SK-N-SH (cell line): ENCODE measurements at regions not wholly inside any gene's neighbourhood (a gene's known extent, or its start where the extent isn't known, plus 50 kb on each side); places are given as distances from the start of the nearest gene placed in this dataset.

Experiments
- CTCF ChIA-PET: fragments of 300-600, 350-600 bp; formaldehyde crosslinking; extraction: SDS; loops from one replicate; lab custom pipeline; 2021; lab: Yijun Ruan, JAX
- POLR2A ChIA-PET: fragments of 350-600 bp; sonication (Branson Sonifier 250); formaldehyde crosslinking; extraction: SDS; loops from one replicate; lab custom pipeline; 2020; ENCODE audit warnings: antibody characterized with exemption, inconsistent platforms; lab: Yijun Ruan, JAX
- DNase-seq: peaks from one replicate; pipeline ENCODE4 v3.0.0; 2012
- H2AFZ ChIP-seq: fragments of 200-600 bp; sonication (generic); 2 replicates; pipeline ENCODE4 v1.8.1; 2016; ENCODE audit warnings: antibody characterized with exemption, mild to moderate bottlenecking, low read depth
- H3F3A ChIP-seq: fragments of 200-600 bp; sonication (generic); replicated peaks from 2 replicates; pipeline ENCODE3; 2016; ENCODE audit warnings: antibody characterized with exemption, mild to moderate bottlenecking; ENCODE audit not compliant: insufficient read depth
- H3K27ac ChIP-seq, 2 experiments: fragments of 200-500 bp in 1 of 2; fragments of 200-600 bp in 1 of 2; sonication (Bioruptor generic) in 1 of 2; sonication (generic), shearing (Covaris generic) in 1 of 2; 2 replicates each; pipeline versions ENCODE4 v1.5.1 to v1.6.1; 2014 to 2016; ENCODE audit warnings: low read depth in 2 of 2, inconsistent platforms in 1 of 2, low read length in 1 of 2, mild to moderate bottlenecking in 1 of 2, mixed read lengths in 1 of 2
- H3K27me3 ChIP-seq: fragments of 200-600 bp; sonication (generic), shearing (Covaris generic); 2 replicates; pipeline ENCODE4 v1.6.1; 2016; ENCODE audit warnings: mixed run types; ENCODE audit not compliant: insufficient read depth
- H3K36me3 ChIP-seq, 2 experiments: fragments of 200-500 bp in 1 of 2; fragments of 200-600 bp in 1 of 2; sonication (Bioruptor generic) in 1 of 2; sonication (generic) in 1 of 2; replicated peaks in 1 of 2; 2 replicates each; pipeline versions ENCODE3 to v1.5.1; 2014 to 2016; ENCODE audit warnings: low read length in 1 of 2, mild to moderate bottlenecking in 1 of 2; ENCODE audit not compliant: insufficient read depth in 2 of 2, control insufficient read depth in 1 of 2
- H3K4me1 ChIP-seq, 2 experiments: fragments of 200-500 bp in 1 of 2; fragments of 200-600 bp in 1 of 2; sonication (Bioruptor generic) in 1 of 2; sonication (generic), shearing (Covaris generic) in 1 of 2; 2 replicates each; pipeline versions ENCODE4 v1.5.1 to v1.6.1; 2014 to 2016; ENCODE audit warnings: low read depth in 1 of 2, low read length in 1 of 2, mixed run types in 1 of 2; ENCODE audit not compliant: insufficient read depth in 2 of 2, control insufficient read depth in 1 of 2
- H3K4me2 ChIP-seq: fragments of 200-600 bp; sonication (generic), shearing (Covaris generic); 2 replicates; pipeline ENCODE4 v1.6.1; 2017; ENCODE audit warnings: mixed run types
- H3K4me3 ChIP-seq, 2 experiments: fragments of 200-500 bp in 1 of 2; fragments of 200-600 bp in 1 of 2; sonication (Bioruptor generic) in 1 of 2; sonication (generic), shearing (Covaris generic) in 1 of 2; 2 replicates each; pipeline versions ENCODE4 v1.5.1 to v1.8.1; 2014 to 2016; ENCODE audit warnings: low read depth in 2 of 2, inconsistent platforms in 1 of 2, low read length in 1 of 2, mild to moderate bottlenecking in 1 of 2, mixed read lengths in 1 of 2, moderate library complexity in 1 of 2
- H3K79me2 ChIP-seq: fragments of 200-600 bp; sonication (generic); 2 replicates; pipeline ENCODE4 v1.8.1; 2017; ENCODE audit warnings: mild to moderate bottlenecking; ENCODE audit not compliant: insufficient read depth
- H3K9ac ChIP-seq: fragments of 200-600 bp; sonication (generic); 2 replicates; pipeline ENCODE4 v1.6.1; 2017; ENCODE audit warnings: mixed run types
- H3K9me2 ChIP-seq: fragments of 200-600 bp; sonication (generic); 2 replicates; pipeline ENCODE4 v1.6.1; 2017; ENCODE audit warnings: mixed run types
- H3K9me3 ChIP-seq: fragments of 200-600 bp; sonication (generic); 2 replicates; pipeline ENCODE4 v1.6.1; 2017; ENCODE audit warnings: mixed run types, mild to moderate bottlenecking, moderate library complexity
- H4K20me1 ChIP-seq: fragments of 200-600 bp; sonication (generic); 2 replicates; pipeline ENCODE4 v1.6.1; 2017; ENCODE audit warnings: mild to moderate bottlenecking, mixed run types; ENCODE audit not compliant: insufficient read depth
- ELF1 ChIP-seq: IDR thresholded peaks from 2 replicates; pipeline ENCODE4 v1.4.0; 2012
- FOXJ3 ChIP-seq: sonication (generic); formaldehyde crosslinking; IDR thresholded peaks from 2 replicates; pipeline ENCODE4 v1.5.1; 2020; ENCODE audit warnings: mild to moderate bottlenecking, missing genetic modification reagents
- FOXM1 ChIP-seq: IDR thresholded peaks from 2 replicates; pipeline ENCODE4 v1.4.0; 2012; ENCODE audit warnings: low read depth, mild to moderate bottlenecking
- GABPA ChIP-seq: IDR thresholded peaks from 2 replicates; pipeline ENCODE4 v1.4.0; 2012; ENCODE audit warnings: low read depth, mild to moderate bottlenecking
- NRF1 ChIP-seq: IDR thresholded peaks from 2 replicates; pipeline ENCODE4 v1.6.1; 2012; ENCODE audit warnings: low read depth, mild to moderate bottlenecking, low read length
- POLR2AphosphoS5 ChIP-seq: IDR thresholded peaks from 2 replicates; pipeline ENCODE4 v1.6.1; 2012; ENCODE audit warnings: low read depth, low read length
- RAD21 ChIP-seq: IDR thresholded peaks from 2 replicates; pipeline ENCODE4 v1.6.1; 2012; ENCODE audit warnings: mild to moderate bottlenecking, low read length
- RXRA ChIP-seq: IDR thresholded peaks from 2 replicates; pipeline ENCODE4 v1.4.0; 2012; ENCODE audit warnings: low read depth, mild to moderate bottlenecking, borderline replicate concordance
- SMC3 ChIP-seq: IDR thresholded peaks from 2 replicates; pipeline ENCODE4 v1.6.1; 2012; ENCODE audit warnings: low read depth, low read length, improper control_type of control experiment
- WGBS: methylation state at CpG from one replicate; pipeline ENCODE4 v1.1.6; 2017; ENCODE audit warnings: low lambda C conversion rate; 5-methylcytosine and 5-hydroxymethylcytosine counted together
- TF ChIP-seq, protein P1 (sequence below): IDR thresholded peaks from 2 replicates; pipeline ENCODE4 v1.4.0; 2012; ENCODE audit warnings: low read depth, borderline replicate concordance
- TF ChIP-seq, protein P2 (sequence below): IDR thresholded peaks from 2 replicates; pipeline ENCODE4 v1.4.0; 2012; ENCODE audit warnings: low read depth
- TF ChIP-seq, protein P3 (sequence below): IDR thresholded peaks from 2 replicates; pipeline ENCODE4; 2012
- TF ChIP-seq, protein P4 (sequence below): fragments of 150-350 bp; IDR thresholded peaks from 2 replicates; pipeline ENCODE4 v1.6.1; 2016; ENCODE audit warnings: mild to moderate bottlenecking, low read depth, low read length

DNA sequence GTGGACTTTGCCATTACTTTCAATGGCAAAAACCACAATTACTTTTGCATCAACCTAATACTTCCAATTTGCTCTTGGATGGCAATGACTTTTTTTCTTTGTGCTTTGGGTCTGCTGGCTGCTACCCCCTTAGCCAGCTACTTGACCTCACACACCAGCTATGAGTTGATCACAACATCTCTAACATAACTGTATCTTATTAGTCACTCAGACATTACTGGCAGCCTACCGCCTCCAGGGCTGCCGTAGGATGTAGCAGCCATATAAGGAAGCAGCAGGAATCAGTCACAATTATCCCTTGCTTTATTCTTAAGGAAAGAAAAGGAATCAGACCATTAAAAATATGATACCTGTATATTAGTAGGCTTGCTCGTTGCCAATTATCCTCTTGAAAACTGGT lies 260.5 kb downstream of the ADAMTS20 start:
- Histone ChIP-seq H3K27me3 (no peaks in the 10 kb centered on the region), H4K20me1 (no peaks in the 10 kb centered on the region), H2AFZ (no peak overlapping the region), H3K27ac (no peak overlapping the region), H3K9me2 (no peaks in the 10 kb centered on the region), H3K79me2 (no peaks in the 10 kb centered on the region), H3K36me3 (no peaks in the 10 kb centered on the region), H3K4me3 (no peak overlapping the region), H3K9ac (no peak overlapping the region), H3K4me2 (no peak overlapping the region), H3F3A (no peaks in the 10 kb centered on the region), H3K9me3 (no peaks in the 10 kb centered on the region), H3K4me1 (no peaks in the 10 kb centered on the region; a peak in 1 of 4 replicates)
- TF ChIP-seq NRF1 (no peak), RXRA (no peak), ELF1 (no peak)
- TF ChIP-seq, protein P1, sequence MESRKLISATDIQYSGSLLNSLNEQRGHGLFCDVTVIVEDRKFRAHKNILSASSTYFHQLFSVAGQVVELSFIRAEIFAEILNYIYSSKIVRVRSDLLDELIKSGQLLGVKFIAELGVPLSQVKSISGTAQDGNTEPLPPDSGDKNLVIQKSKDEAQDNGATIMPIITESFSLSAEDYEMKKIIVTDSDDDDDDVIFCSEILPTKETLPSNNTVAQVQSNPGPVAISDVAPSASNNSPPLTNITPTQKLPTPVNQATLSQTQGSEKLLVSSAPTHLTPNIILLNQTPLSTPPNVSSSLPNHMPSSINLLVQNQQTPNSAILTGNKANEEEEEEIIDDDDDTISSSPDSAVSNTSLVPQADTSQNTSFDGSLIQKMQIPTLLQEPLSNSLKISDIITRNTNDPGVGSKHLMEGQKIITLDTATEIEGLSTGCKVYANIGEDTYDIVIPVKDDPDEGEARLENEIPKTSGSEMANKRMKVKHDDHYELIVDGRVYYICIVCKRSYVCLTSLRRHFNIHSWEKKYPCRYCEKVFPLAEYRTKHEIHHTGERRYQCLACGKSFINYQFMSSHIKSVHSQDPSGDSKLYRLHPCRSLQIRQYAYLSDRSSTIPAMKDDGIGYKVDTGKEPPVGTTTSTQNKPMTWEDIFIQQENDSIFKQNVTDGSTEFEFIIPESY: no peak
- ChIA-PET POLR2A (no interaction called here), CTCF (interaction anchor here (2.2 kb wide), 1 partner anchor 809 kb away, joined by 7 read pairs; no protein-coding TSS in a partner anchor)
- no peak for DNase-seq
- 38% methylated on average over 3 of the region's 3 CpGs for WGBS

DNA sequence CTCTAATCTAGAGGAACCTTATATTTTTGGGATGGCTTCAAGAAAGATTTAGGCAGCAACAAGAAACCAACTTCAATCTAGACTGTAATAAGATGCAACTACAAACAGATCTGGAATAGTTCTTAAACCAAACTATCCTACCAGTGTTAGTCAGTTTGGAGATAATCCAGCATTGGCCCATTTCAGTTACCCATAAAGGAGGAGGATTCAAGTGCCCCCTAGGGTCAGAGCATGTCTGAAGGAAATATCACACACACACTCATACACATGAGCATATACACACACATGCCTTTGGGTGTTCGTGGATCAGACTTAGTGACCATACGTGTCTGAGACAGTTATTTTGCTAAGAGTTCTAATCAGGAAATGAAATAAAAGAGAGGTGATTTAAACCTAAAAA lies 261.2 kb downstream of the ADAMTS20 start:
- Histone ChIP-seq H3K9ac (no peak overlapping the region), H3K27ac (no peak overlapping the region)

More for the DNA sequence above, 261.2 kb downstream of the ADAMTS20 start:
- 77% methylated on average over 2 of the region's 2 CpGs for WGBS
- no peak for DNase-seq
- TF ChIP-seq GABPA: no peak
- no peak for TF ChIP-seq FOXJ3
- TF ChIP-seq, protein P2, sequence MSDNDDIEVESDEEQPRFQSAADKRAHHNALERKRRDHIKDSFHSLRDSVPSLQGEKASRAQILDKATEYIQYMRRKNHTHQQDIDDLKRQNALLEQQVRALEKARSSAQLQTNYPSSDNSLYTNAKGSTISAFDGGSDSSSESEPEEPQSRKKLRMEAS: no peak
- TF ChIP-seq, protein P3, sequence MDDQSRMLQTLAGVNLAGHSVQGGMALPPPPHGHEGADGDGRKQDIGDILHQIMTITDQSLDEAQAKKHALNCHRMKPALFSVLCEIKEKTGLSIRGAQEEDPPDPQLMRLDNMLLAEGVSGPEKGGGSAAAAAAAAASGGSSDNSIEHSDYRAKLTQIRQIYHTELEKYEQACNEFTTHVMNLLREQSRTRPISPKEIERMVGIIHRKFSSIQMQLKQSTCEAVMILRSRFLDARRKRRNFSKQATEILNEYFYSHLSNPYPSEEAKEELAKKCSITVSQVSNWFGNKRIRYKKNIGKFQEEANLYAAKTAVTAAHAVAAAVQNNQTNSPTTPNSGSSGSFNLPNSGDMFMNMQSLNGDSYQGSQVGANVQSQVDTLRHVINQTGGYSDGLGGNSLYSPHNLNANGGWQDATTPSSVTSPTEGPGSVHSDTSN: no peak
- no peak for TF ChIP-seq POLR2AphosphoS5
- no peak for TF ChIP-seq ELF1
- no peak for TF ChIP-seq RAD21
- TF ChIP-seq, protein P4, sequence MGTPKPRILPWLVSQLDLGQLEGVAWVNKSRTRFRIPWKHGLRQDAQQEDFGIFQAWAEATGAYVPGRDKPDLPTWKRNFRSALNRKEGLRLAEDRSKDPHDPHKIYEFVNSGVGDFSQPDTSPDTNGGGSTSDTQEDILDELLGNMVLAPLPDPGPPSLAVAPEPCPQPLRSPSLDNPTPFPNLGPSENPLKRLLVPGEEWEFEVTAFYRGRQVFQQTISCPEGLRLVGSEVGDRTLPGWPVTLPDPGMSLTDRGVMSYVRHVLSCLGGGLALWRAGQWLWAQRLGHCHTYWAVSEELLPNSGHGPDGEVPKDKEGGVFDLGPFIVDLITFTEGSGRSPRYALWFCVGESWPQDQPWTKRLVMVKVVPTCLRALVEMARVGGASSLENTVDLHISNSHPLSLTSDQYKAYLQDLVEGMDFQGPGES: no peak
- TF ChIP-seq SMC3: no peak
- TF ChIP-seq FOXM1: no peak
- TF ChIP-seq, all 33 proteins: peak for 0
- ChIA-PET CTCF (interaction anchor here (1.0 to 2.2 kb wide), 3 partner anchors 9 to 808 kb away, joined by 5 to 7 read pairs (median 6); no protein-coding TSS in a partner anchor), POLR2A (no interaction called here)
- Histone ChIP-seq H3K4me2 (no peak overlapping the region), H3K9me3 (no peaks in the 10 kb centered on the region), H3K4me1 (no peaks in the 10 kb centered on the region; a peak in 1 of 4 replicates), H3F3A (no peaks in the 10 kb centered on the region), H3K9me2 (no peaks in the 10 kb centered on the region), H3K27me3 (no peaks in the 10 kb centered on the region), H3K4me3 (no peak overlapping the region), H4K20me1 (no peaks in the 10 kb centered on the region), H3K36me3 (no peaks in the 10 kb centered on the region), H2AFZ (no peak overlapping the region), H3K79me2 (no peaks in the 10 kb centered on the region)
